GM23338 (cell line): ENCODE measurements at regions not wholly inside any gene's neighbourhood (a gene's known extent, or its start where the extent isn't known, plus 50 kb on each side); places are given as distances from the start of the nearest gene placed in this dataset.

Source experiments
- EZH2 ChIP-seq: fragments of 200-600 bp; sonication (generic); IDR thresholded peaks from one replicate; pipeline ENCODE4 v1.8.0; 2017; ENCODE audit warnings: antibody characterized with exemption, mild to moderate bottlenecking, low read depth; ENCODE audit not compliant: unreplicated experiment
- EZH2phosphoT487 ChIP-seq: fragments of 200-600 bp; sonication (generic); IDR thresholded peaks from one replicate; pipeline ENCODE4 v1.8.1; 2018; ENCODE audit warnings: antibody characterized with exemption; ENCODE audit not compliant: unreplicated experiment
- TF ChIP-seq, protein P1 (sequence below), 2 experiments: fragments of 200-600 bp in 1 of 2; sonication (generic) in 1 of 2; conservative IDR thresholded peaks; 2 replicates each; pipeline versions ENCODE4 v1.5.1 to v1.6.1; 2016 to 2017; ENCODE audit warnings: antibody characterized with exemption in 2 of 2, low read depth in 2 of 2, mild to moderate bottlenecking in 2 of 2, moderate library complexity in 1 of 2

GRCh38 chr4:129751646-129752045, 655.7 kb downstream of the C4orf33 start:
- TF ChIP-seq, protein P1, sequence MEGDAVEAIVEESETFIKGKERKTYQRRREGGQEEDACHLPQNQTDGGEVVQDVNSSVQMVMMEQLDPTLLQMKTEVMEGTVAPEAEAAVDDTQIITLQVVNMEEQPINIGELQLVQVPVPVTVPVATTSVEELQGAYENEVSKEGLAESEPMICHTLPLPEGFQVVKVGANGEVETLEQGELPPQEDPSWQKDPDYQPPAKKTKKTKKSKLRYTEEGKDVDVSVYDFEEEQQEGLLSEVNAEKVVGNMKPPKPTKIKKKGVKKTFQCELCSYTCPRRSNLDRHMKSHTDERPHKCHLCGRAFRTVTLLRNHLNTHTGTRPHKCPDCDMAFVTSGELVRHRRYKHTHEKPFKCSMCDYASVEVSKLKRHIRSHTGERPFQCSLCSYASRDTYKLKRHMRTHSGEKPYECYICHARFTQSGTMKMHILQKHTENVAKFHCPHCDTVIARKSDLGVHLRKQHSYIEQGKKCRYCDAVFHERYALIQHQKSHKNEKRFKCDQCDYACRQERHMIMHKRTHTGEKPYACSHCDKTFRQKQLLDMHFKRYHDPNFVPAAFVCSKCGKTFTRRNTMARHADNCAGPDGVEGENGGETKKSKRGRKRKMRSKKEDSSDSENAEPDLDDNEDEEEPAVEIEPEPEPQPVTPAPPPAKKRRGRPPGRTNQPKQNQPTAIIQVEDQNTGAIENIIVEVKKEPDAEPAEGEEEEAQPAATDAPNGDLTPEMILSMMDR (conservative IDR thresholded peaks at IDR 0.05; ENCODE audit: low read depth in 2 of 2) = no peak
- TF ChIP-seq EZH2 (no peak), EZH2phosphoT487 (no peak)
